ENCODE measurements at regions not wholly inside any gene's neighbourhood (a gene's known extent, or its start where the extent isn't known, plus 50 kb on each side); places are given as distances from the start of the nearest gene placed in this dataset.

DNA sequence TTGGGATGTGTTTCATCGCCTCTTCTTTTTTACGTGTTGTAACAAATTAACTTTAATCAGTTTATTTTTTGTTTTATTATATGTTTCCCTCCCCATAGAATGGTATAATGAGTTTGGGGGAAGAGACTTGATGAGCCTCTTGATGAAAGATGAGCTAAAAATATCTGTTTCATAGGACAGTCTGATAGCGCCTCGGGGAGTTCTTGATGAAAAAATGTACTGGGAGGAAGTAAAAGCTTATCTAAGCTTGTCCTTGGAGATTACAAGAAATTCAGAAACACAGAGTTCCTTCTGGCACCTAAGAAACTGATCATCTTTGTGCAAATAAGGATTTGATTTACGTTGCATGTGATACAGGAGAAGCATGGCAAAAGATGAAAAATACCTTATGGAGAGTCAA, 350.2 kb upstream of the CDH8 start:
- no peak for DNase-seq
- no peaks in the 10 kb centered on the region for H3K27me3 ChIP-seq
- H3K9me3 ChIP-seq, result no peaks in the 10 kb centered on the region
- TF ChIP-seq CTCF (IDR thresholded peaks at IDR 0.05; ENCODE audit: low read depth, low read length), result no peak
- no peak overlapping the region for H3K4me3 ChIP-seq (ENCODE audit: low read depth, low read length)
- no peaks in the 10 kb centered on the region for H3K36me3 ChIP-seq
- H3K4me1 ChIP-seq, result no peaks in the 10 kb centered on the region; the same call in 1 of the 2 replicates

GRCh38 chr16:62383941-62384340, 347.7 kb upstream of the CDH8 start:
- Histone ChIP-seq H3K36me3 (no peaks in the 10 kb centered on the region), H3K4me3 (ENCODE audit: low read depth, low read length) (no peak overlapping the region), H3K4me1 (no peaks in the 10 kb centered on the region; the same call in 1 of the 2 replicates), H3K9me3 (no peaks in the 10 kb centered on the region), H3K27me3 (no peaks in the 10 kb centered on the region)
- no peak for TF ChIP-seq CTCF (IDR thresholded peaks at IDR 0.05; ENCODE audit: low read depth, low read length)
- DNase-seq, result no peak

DNA sequence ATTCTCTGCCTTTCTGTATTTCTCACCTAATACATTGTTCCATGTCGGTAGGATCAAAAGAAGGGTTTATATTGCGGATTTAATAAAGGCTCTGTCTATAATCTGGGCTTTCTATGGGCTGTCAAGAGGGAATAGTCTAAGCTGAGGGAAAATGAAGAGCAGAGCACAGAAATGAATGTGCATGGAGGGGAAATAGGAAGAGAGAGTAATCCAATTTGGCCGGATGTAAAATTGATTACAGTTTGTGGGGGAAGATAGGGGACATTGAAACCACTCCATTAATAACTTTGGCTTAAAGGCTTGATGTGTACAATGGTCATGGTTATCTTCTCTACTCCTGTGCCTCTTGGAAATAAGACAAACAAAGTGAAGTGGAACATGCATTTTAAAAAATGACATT, 334.2 kb upstream of the CDH8 start:
- Histone ChIP-seq H3K4me1 (peaks cover 7% of the 10 kb centered on the region), H3K9me3 (no peaks in the 10 kb centered on the region), H3K36me3 (no peaks in the 10 kb centered on the region), H3K27me3 (no peaks in the 10 kb centered on the region), H3K4me3 (ENCODE audit: low read depth, low read length) (no peak overlapping the region)
- DNase-seq, result no peak
- no peak for TF ChIP-seq CTCF (IDR thresholded peaks at IDR 0.05; ENCODE audit: low read depth, low read length)

DNA sequence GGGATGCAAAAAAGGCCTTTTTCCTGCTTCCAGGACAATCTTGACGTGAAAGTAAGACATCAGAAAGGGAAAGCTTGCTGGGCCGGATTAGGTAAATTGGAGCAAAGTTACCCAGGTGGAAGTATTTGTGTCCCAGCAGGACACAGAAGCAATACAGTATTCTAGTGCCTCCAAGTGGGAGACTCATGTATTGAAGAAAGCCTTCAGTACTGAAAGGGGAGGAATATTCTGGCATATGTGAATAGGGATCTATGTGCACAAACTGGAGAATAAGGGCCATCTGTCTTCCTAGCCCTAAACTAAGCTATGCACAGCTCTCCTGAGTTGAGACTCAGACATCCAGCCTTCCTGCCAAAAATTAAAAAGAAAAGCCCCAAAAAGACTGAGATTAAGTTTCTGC, 327.3 kb upstream of the CDH8 start:
- no peak overlapping the region for H3K4me3 ChIP-seq (ENCODE audit: low read depth, low read length)
- H3K27me3 ChIP-seq, result no peaks in the 10 kb centered on the region
- no peak for DNase-seq
- H3K9me3 ChIP-seq, result no peaks in the 10 kb centered on the region
- H3K36me3 ChIP-seq, result no peaks in the 10 kb centered on the region
- peak; percentile 55 for TF ChIP-seq CTCF (IDR thresholded peaks at IDR 0.05; ENCODE audit: low read depth, low read length)
- H3K4me1 ChIP-seq, result no peaks in the 10 kb centered on the region

DNA sequence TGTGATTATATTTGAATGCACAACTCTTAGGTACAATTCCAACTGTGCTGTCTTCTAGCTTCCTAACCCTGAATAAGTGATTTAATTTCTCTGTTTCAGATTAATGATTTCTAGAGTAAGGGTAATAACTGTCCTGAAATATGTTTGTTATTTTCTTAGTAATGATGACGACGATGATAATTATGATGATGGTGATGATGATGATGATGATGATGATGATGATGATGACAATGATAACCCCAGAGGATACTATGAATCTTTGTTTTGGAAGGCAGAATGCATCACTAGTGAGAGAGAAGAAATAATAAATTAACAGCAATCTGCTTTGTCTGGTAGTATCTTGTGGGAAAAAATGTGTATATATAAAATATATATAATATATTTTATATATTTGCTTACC, 317.1 kb upstream of the CDH8 start:
- Histone ChIP-seq H3K27me3 (no peaks in the 10 kb centered on the region), H3K9me3 (no peaks in the 10 kb centered on the region), H3K4me1 (no peaks in the 10 kb centered on the region), H3K4me3 (ENCODE audit: low read depth, low read length) (no peak overlapping the region), H3K36me3 (no peaks in the 10 kb centered on the region)
- DNase-seq, result no peak
- no peak for TF ChIP-seq CTCF (IDR thresholded peaks at IDR 0.05; ENCODE audit: low read depth, low read length)

DNA sequence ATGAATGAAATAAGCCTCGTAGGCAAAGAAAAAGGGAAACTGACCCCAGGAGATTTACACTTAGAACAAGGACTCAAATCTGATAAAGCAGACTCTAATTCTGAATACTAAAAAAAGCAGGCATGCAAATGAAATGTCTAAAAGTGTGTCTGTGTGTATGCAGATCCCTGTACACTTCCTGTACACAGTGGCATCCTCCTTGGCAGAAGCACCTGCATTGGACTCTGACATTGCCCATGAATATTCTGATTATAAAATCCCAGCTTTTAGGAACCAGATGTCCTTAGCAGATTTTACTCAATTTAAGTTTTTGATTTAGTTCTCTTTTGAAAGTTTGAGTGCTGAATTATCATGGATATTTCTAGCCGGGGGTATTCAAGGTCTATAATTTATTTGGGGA, 306.0 kb upstream of the CDH8 start:
- H3K4me3 ChIP-seq (ENCODE audit: low read depth, low read length), result no peak overlapping the region
- H3K9me3 ChIP-seq, result no peaks in the 10 kb centered on the region
- no peaks in the 10 kb centered on the region for H3K27me3 ChIP-seq
- no peaks in the 10 kb centered on the region for H3K36me3 ChIP-seq
- TF ChIP-seq CTCF (IDR thresholded peaks at IDR 0.05; ENCODE audit: low read depth, low read length), result no peak
- no peak for DNase-seq
- H3K4me1 ChIP-seq, result no peaks in the 10 kb centered on the region
